HG03064 (cell line): ENCODE measurements at regions not wholly inside any gene's neighbourhood (a gene's known extent, or its start where the extent isn't known, plus 50 kb on each side); places are given as distances from the start of the nearest gene placed in this dataset.

ENCODE experiments used
- ATAC-seq: cut with Tn5 transposase; IDR thresholded peaks from one replicate; pipeline ENCODE4 v1.9.1; 2021; ENCODE audit warnings: low read depth; ENCODE audit not compliant: unreplicated experiment

GRCh38 chr20:41889126-41889843 lies 271.1 kb upstream of the CHD6 start:
- ATAC-seq: no peak

- no peak for ATAC-seq
Measured at GRCh38 chr20:41888434-41888833, 270.3 kb upstream of the CHD6 start.

GRCh38 chr20:41887500-41887899 lies 269.3 kb upstream of the CHD6 start:
- ATAC-seq: no peak

GRCh38 chr20:41881466-41882046 lies 263.4 kb upstream of the CHD6 start:
- no peak for ATAC-seq

- no peak for ATAC-seq
Measured at GRCh38 chr20:41879123-41879522, 260.9 kb upstream of the CHD6 start.

GRCh38 chr20:41877911-41878310 lies 259.7 kb upstream of the CHD6 start:
- no peak for ATAC-seq

GRCh38 chr20:41874658-41875057 lies 256.5 kb upstream of the CHD6 start:
- ATAC-seq: no peak

- ATAC-seq: no peak
Measured at GRCh38 chr20:41872930-41873329, 254.8 kb upstream of the CHD6 start.

GRCh38 chr20:41870869-41871462 lies 252.8 kb upstream of the CHD6 start:
- ATAC-seq: no peak

GRCh38 chr20:41869261-41869660 lies 251.1 kb upstream of the CHD6 start:
- ATAC-seq: no peak

GRCh38 chr20:41865938-41866337 lies 247.8 kb upstream of the CHD6 start:
- no peak for ATAC-seq

GRCh38 chr20:41862476-41862875 lies 244.3 kb upstream of the CHD6 start:
- ATAC-seq: no peak

- ATAC-seq: no peak
Measured at GRCh38 chr20:41861772-41862422, 243.7 kb upstream of the CHD6 start.

- no peak for ATAC-seq
Measured at GRCh38 chr20:41854765-41855164, 236.6 kb upstream of the CHD6 start.

- ATAC-seq: no peak
Measured at GRCh38 chr20:41853806-41854205, 235.6 kb upstream of the CHD6 start.

- ATAC-seq: no peak
Measured at GRCh38 chr20:41848180-41848579, 230.0 kb upstream of the CHD6 start.

GRCh38 chr20:41837669-41838224 lies 219.6 kb upstream of the CHD6 start:
- no peak for ATAC-seq

- ATAC-seq: no peak
Measured at GRCh38 chr20:41833739-41834138, 215.6 kb upstream of the CHD6 start.

- ATAC-seq: no peak
Measured at GRCh38 chr20:41830702-41831101, 212.5 kb upstream of the CHD6 start.

GRCh38 chr20:41819436-41819835 lies 201.3 kb upstream of the CHD6 start:
- ATAC-seq: no peak

GRCh38 chr20:41818991-41819390 lies 200.8 kb upstream of the CHD6 start:
- ATAC-seq: no peak
